HFF-Myc (cell line): ENCODE measurements at regions not wholly inside any gene's neighbourhood (a gene's known extent, or its start where the extent isn't known, plus 50 kb on each side); places are given as distances from the start of the nearest gene placed in this dataset.
"Not testable (repeated sequence)": the region's sequence is repeated elsewhere in the genome, so short reads cannot be mapped to it uniquely, and the experiment has no call there.

Experiments used
- DNase-seq: peaks from one replicate; pipeline ENCODE4 v3.0.0-alpha.2; 2011; ENCODE audit warnings: low read depth; ENCODE audit errors: extremely low read depth
- H3K4me3 ChIP-seq: replicated peaks from 2 replicates; pipeline ENCODE4 v1.5.1; 2011; ENCODE audit warnings: low read depth, mild to moderate bottlenecking, control low read depth, low read length
- TF ChIP-seq, protein P1 (sequence below): IDR thresholded peaks from 2 replicates; pipeline ENCODE4 v1.5.1; 2012; ENCODE audit warnings: mild to moderate bottlenecking, low read depth, low read length, control low read depth; ENCODE audit errors: missing control alignments

DNA sequence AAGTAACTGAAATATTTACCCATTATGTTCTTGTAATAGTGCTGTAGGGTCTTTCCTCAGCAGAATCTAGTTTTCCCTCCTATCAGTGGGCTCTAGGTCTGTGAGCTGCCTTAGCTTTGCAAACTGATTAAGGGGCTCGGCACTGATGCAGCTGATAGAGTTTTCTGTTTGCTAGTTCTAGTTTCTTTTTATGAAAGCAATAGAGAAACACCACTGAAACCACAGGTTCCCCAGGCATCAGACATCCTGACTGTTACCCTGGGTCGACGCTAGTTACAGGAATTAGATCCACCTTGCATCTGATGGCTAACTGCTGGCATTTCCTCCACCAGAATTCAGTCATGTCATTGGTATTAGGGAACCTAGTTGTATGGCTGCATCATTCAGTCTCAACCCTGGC lies 225.0 kb upstream of the VCX start:
- no peak overlapping the region for H3K4me3 ChIP-seq
- no peak for DNase-seq
- TF ChIP-seq, protein P1, sequence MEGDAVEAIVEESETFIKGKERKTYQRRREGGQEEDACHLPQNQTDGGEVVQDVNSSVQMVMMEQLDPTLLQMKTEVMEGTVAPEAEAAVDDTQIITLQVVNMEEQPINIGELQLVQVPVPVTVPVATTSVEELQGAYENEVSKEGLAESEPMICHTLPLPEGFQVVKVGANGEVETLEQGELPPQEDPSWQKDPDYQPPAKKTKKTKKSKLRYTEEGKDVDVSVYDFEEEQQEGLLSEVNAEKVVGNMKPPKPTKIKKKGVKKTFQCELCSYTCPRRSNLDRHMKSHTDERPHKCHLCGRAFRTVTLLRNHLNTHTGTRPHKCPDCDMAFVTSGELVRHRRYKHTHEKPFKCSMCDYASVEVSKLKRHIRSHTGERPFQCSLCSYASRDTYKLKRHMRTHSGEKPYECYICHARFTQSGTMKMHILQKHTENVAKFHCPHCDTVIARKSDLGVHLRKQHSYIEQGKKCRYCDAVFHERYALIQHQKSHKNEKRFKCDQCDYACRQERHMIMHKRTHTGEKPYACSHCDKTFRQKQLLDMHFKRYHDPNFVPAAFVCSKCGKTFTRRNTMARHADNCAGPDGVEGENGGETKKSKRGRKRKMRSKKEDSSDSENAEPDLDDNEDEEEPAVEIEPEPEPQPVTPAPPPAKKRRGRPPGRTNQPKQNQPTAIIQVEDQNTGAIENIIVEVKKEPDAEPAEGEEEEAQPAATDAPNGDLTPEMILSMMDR: no peak

DNA sequence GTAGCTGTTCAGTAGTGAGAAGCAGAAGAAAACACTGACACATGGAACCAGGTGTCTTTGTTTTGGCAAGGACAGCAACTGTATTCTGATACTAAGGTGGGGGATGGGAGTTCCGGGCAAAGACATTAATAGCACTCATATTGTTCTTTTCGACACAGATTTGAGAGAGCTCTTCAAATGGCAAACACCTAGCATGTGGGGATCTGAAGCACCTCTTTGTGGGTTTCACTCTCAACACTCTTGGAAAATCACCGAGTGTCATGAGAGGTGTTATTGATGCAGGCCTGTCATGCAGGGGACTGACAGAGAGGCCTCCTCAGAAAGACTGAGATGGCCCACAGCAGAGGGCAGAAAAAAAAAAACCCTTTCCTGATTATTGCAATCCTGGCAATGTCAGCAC lies 228.4 kb upstream of the VCX start:
- TF ChIP-seq, protein P1: no peak
- DNase-seq: no peak
- no peak overlapping the region for H3K4me3 ChIP-seq

DNA sequence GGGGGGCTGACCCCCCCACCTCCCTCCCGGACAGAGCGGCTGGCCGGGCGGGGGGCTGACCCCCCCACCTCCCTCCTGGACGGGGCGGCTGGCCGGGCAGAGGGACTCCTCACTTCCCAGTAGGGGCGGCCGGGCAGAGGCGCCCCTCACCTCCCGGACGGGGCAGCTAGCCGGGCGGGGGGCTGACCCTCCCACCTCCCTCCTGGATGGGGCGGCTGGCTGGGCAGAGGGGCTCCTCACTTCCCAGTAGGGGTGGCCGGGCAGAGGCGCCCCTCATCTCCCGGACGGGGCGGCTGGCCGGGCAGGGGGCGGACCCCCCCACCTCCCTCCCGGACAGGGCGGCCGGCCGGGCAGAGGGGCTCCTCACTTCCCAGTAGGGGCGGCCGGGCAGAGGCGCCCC lies 234.3 kb upstream of the VCX start:
- not testable (repeated sequence) for DNase-seq, H3K4me3 ChIP-seq

DNA sequence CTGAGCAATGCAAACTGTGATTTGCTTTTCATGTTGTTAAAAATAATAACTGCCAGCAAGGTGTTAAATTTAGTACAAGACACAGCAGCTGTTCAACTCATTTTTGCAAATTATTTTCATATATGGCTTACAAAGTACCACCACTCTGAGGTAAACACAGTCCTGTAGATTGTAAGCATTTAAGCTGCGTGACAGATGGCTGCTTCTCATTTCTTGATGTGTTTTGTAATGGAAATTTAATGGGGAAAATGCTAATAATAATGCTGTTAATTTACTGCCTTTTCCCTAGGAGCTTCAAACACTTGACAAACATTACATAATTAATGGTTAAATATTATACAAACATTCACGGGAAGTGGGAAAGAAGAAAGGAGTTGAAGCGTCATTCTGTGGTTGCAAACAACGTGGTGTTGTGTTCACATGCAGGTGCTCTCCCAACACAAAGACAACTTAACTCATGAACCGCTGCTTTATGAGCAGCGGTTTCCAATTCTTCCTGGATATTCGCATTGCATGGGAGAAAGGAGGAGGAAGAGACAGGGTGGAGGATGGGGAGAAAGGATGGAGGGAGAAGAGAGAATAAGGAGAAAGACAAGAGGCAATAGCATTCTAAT lies 236.8 kb upstream of the VCX start:
- DNase-seq: no peak
- TF ChIP-seq, protein P1: no peak
- H3K4me3 ChIP-seq: no peak overlapping the region

DNA sequence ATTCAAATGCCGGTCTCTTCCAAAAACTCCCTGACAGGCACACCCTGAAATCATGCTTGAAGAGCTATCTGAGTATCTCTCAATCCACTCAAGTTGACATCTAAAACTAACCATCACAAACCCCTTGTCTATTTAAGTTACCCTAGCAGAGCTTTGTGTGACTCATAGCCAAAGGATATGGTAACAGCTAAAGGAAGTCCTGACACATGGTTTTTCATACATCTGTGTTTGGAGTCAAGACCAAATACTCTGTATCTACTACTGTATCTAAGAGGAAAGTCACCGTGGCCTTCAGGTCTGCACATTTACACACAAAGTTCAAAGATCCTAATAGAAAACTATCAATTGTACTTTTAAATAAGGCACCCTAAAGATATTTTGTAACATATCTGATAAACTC lies 239.6 kb upstream of the VCX start:
- TF ChIP-seq, protein P1: no peak
- no peak overlapping the region for H3K4me3 ChIP-seq
- no peak for DNase-seq

DNA sequence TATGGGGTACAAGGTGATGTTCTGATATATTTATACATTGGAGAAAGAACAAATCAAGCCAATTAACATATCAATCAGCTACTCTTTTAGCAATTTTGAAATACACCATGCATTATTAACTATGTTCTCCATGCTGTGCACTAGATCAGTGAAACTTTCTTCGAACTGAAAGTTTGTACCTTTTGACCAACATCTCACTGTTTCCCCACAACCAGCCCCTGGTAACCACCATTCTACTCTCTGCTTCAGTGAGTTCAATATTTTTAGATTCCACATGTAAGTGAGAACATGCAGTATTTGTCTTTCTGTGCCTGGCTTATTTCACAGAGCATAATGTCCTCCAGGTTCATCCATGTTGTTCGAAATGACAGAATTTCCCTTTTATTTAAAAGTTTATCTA lies 246.1 kb upstream of the VCX start:
- DNase-seq: no peak
- no peak overlapping the region for H3K4me3 ChIP-seq
- TF ChIP-seq, protein P1: no peak

DNA sequence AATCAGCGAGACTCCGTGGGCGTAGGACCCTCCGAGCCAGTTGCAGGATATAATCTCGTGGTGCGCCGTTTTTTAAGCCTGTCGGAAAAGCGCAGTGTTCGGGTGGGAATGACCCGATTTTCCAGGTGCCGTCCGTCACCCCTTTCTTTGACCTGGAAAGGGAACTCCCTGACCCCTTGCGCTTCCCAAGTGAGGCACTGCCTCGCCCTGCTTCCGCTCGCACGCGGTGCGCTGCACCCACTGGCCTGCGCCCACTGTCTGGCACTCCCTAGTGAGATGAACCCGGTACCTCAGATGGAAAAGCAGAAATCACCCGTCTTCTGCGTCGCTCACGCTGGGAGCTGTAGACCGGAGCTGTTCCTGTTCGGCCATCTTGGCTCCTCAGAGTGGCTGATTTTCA lies 249.6 kb upstream of the VCX start:
- not testable (repeated sequence) for DNase-seq, H3K4me3 ChIP-seq

DNA sequence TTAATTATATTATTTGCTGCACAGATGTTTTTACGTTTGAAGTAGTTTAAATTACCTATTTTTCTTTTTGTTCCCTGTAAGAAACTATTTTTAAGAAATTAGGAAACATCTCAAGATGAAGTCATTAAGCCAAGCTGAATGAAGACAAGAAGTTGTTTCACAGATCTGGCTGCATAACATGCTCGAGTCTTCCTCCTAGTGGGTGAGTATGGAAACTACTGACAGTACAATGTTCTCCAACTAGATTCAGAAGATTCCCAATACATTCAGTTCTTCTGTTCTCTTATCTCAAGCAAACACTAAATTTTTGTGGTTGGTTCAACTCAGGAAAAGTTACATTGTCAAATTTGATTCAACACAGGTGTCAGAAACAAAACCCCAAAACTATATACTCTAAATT lies 256.8 kb upstream of the VCX start:
- TF ChIP-seq, protein P1: peak; percentile 18
- H3K4me3 ChIP-seq: no peak overlapping the region
- DNase-seq: peak; percentile 1
